ENCODE measurements at regions not wholly inside any gene's neighbourhood (a gene's known extent, or its start where the extent isn't known, plus 50 kb on each side); places are given as distances from the start of the nearest gene placed in this dataset.

DNA sequence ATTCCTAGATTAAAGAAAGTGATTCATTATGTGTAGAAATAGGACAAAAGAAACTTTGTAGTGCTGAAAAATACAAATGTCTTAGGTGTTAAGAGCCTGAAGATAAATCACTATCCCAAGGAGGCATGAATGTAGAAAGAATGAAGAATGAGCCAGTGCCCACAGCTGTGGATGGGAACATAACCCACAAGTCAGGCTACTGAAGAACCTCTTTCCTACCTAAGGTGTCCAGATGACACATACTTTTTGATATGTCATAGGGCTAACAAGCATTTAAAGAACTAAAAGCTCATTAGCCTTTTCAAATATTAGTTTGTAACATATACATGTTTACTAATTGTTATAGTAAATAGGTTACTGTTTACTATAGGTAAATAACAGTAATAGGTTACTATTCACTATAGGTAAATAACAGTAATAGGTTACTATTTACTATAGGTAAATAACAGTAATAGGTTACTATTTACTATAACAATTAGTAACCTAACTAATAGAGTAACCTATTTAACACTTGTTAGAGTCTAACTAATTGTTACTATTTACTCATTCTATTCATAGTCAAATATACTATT, 275.0 kb upstream of the KYNU start:
- TF ChIP-seq CTCF (conservative IDR thresholded peaks at IDR 0.05 in 1 of 2, IDR thresholded peaks at IDR 0.05 in 1 of 2; ENCODE audit: low read depth in 1 of 2, low read length in 2 of 2) = no peak
- TF ChIP-seq EZH2 (IDR thresholded peaks at IDR 0.05; ENCODE audit: low read length, missing control alignments) = no peak
